Effector memory CD4-positive, alpha-beta T cell (primary cell): ENCODE measurements at regions not wholly inside any gene's neighbourhood (a gene's known extent, or its start where the extent isn't known, plus 50 kb on each side); places are given as distances from the start of the nearest gene placed in this dataset.
"Not testable (repeated sequence)": the region's sequence is repeated elsewhere in the genome, so short reads cannot be mapped to it uniquely, and the experiment has no call there.

Source experiments
- DNase-seq, 3 donors: peaks; one replicate each; pipeline ENCODE4 v3.0.0-alpha.2; 2020
- H3K27ac ChIP-seq: 2 replicates; pipeline ENCODE4 v1.7.0; 2013; ENCODE audit warnings: mild to moderate bottlenecking, low read length, moderate library complexity; ENCODE audit not compliant: insufficient read depth, poor library complexity, severe bottlenecking
- H3K27me3 ChIP-seq: replicated peaks from 2 replicates; pipeline ENCODE4 v1.7.0; 2013; ENCODE audit warnings: mild to moderate bottlenecking, low read length; ENCODE audit not compliant: insufficient read depth, control insufficient read depth, poor library complexity, severe bottlenecking
- H3K36me3 ChIP-seq: 2 replicates; pipeline ENCODE4 v1.7.0; 2013; ENCODE audit warnings: mild to moderate bottlenecking, low read length, moderate library complexity; ENCODE audit not compliant: control insufficient read depth, insufficient read depth
- H3K4me1 ChIP-seq: 2 replicates; pipeline ENCODE4 v1.7.0; 2013; ENCODE audit warnings: low read length, mild to moderate bottlenecking; ENCODE audit not compliant: control insufficient read depth, insufficient read depth, poor library complexity, severe bottlenecking
- H3K4me3 ChIP-seq: 2 replicates; pipeline ENCODE4 v1.7.0; 2013; ENCODE audit warnings: low read length, low read depth, mild to moderate bottlenecking; ENCODE audit not compliant: insufficient read depth, poor library complexity, severe bottlenecking
- H3K9me3 ChIP-seq: 2 replicates; pipeline ENCODE4 v1.7.0; 2013; ENCODE audit warnings: mild to moderate bottlenecking, low read length, moderate library complexity; ENCODE audit not compliant: control insufficient read depth

- H3K36me3 ChIP-seq, H3K9me3 ChIP-seq, H3K27ac ChIP-seq, H3K4me3 ChIP-seq, H3K4me1 ChIP-seq, H3K27me3 ChIP-seq, DNase-seq: not testable (repeated sequence)
Measured at GRCh38 chr4:57300300-57300699, 190.1 kb upstream of the IGFBP7 start.

- no peaks in the 10 kb centered on the region for H3K27me3 ChIP-seq
- no peak overlapping the region for H3K27ac ChIP-seq
- H3K4me1 ChIP-seq: no peaks in the 10 kb centered on the region
- DNase-seq: no peak
- no peak overlapping the region for H3K4me3 ChIP-seq
- H3K9me3 ChIP-seq: no peaks in the 10 kb centered on the region
- H3K36me3 ChIP-seq: no peaks in the 10 kb centered on the region
Measured at GRCh38 chr4:57291911-57292310, 181.7 kb upstream of the IGFBP7 start.

- H3K27me3 ChIP-seq: no peaks in the 10 kb centered on the region
- no peaks in the 10 kb centered on the region for H3K4me1 ChIP-seq
- no peaks in the 10 kb centered on the region for H3K36me3 ChIP-seq
- no peaks in the 10 kb centered on the region for H3K9me3 ChIP-seq
- no peak for DNase-seq
- no peak overlapping the region for H3K4me3 ChIP-seq
- no peak overlapping the region for H3K27ac ChIP-seq
Measured at GRCh38 chr4:57287687-57288604, 177.8 kb upstream of the IGFBP7 start.

- Histone ChIP-seq H3K27me3 (no peaks in the 10 kb centered on the region), H3K4me3 (no peak overlapping the region), H3K4me1 (no peaks in the 10 kb centered on the region), H3K9me3 (no peaks in the 10 kb centered on the region), H3K36me3 (no peaks in the 10 kb centered on the region), H3K27ac (no peak overlapping the region)
- DNase-seq: no peak
Measured at GRCh38 chr4:57282933-57283310, 172.7 kb upstream of the IGFBP7 start.

GRCh38 chr4:57280481-57280880 lies 170.3 kb upstream of the IGFBP7 start:
- Histone ChIP-seq H3K4me1 (no peaks in the 10 kb centered on the region), H3K9me3 (no peaks in the 10 kb centered on the region)

GRCh38 chr4:57278780-57279179 lies 168.6 kb upstream of the IGFBP7 start:
- H3K36me3 ChIP-seq: no peaks in the 10 kb centered on the region
- no peak overlapping the region for H3K4me3 ChIP-seq

More at GRCh38 chr4:57280481-57280880, 170.3 kb upstream of the IGFBP7 start:
- no peaks in the 10 kb centered on the region for H3K27me3 ChIP-seq
- H3K4me3 ChIP-seq: no peak overlapping the region
- H3K27ac ChIP-seq: no peak overlapping the region
- H3K36me3 ChIP-seq: no peaks in the 10 kb centered on the region
- DNase-seq: no peak

GRCh38 chr4:57274082-57274481 lies 163.9 kb upstream of the IGFBP7 start:
- no peak for DNase-seq
- Histone ChIP-seq H3K4me3 (no peak overlapping the region), H3K9me3 (no peaks in the 10 kb centered on the region)

More at GRCh38 chr4:57278780-57279179, 168.6 kb upstream of the IGFBP7 start:
- Histone ChIP-seq H3K9me3 (no peaks in the 10 kb centered on the region), H3K27ac (no peak overlapping the region), H3K4me1 (no peaks in the 10 kb centered on the region), H3K27me3 (no peaks in the 10 kb centered on the region)
- no peak for DNase-seq

GRCh38 chr4:57270346-57270745 lies 160.2 kb upstream of the IGFBP7 start:
- H3K4me3 ChIP-seq: no peak overlapping the region
- H3K27ac ChIP-seq: no peak overlapping the region
- H3K27me3 ChIP-seq: no peaks in the 10 kb centered on the region
- no peaks in the 10 kb centered on the region for H3K9me3 ChIP-seq
- H3K4me1 ChIP-seq: no peaks in the 10 kb centered on the region
- H3K36me3 ChIP-seq: no peaks in the 10 kb centered on the region
- no peak for DNase-seq

More at GRCh38 chr4:57274082-57274481, 163.9 kb upstream of the IGFBP7 start:
- H3K4me1 ChIP-seq: no peaks in the 10 kb centered on the region
- no peaks in the 10 kb centered on the region for H3K36me3 ChIP-seq
- no peak overlapping the region for H3K27ac ChIP-seq
- H3K27me3 ChIP-seq: no peaks in the 10 kb centered on the region

- no peak overlapping the region for H3K27ac ChIP-seq
- H3K4me1 ChIP-seq: no peaks in the 10 kb centered on the region
- H3K9me3 ChIP-seq: no peaks in the 10 kb centered on the region
- DNase-seq: no peak
- H3K27me3 ChIP-seq: no peaks in the 10 kb centered on the region
- H3K36me3 ChIP-seq: no peaks in the 10 kb centered on the region
- H3K4me3 ChIP-seq: no peak overlapping the region
Measured at GRCh38 chr4:57265831-57266582, 155.8 kb upstream of the IGFBP7 start.

GRCh38 chr4:57254754-57255153 lies 144.6 kb upstream of the IGFBP7 start:
- no peak overlapping the region for H3K4me3 ChIP-seq
- no peaks in the 10 kb centered on the region for H3K4me1 ChIP-seq
- H3K27me3 ChIP-seq: no peaks in the 10 kb centered on the region
- DNase-seq: no peak
- H3K9me3 ChIP-seq: no peaks in the 10 kb centered on the region
- no peak overlapping the region for H3K27ac ChIP-seq
- H3K36me3 ChIP-seq: no peaks in the 10 kb centered on the region
